GM23338 (cell line): ENCODE measurements at regions not wholly inside any gene's neighbourhood (a gene's known extent, or its start where the extent isn't known, plus 50 kb on each side); places are given as distances from the start of the nearest gene placed in this dataset.

Experiments
- CREB1 ChIP-seq: fragments of 250-450 bp; sonication (Bioruptor Pico); IDR thresholded peaks from 2 replicates; pipeline ENCODE4 v1.5.0; 2020; ENCODE audit warnings: low read depth, mild to moderate bottlenecking, moderate library complexity
- CTCF ChIP-seq, 2 experiments: fragments of 200-600 bp in 1 of 2; sonication (generic) in 1 of 2; conservative IDR thresholded peaks; 2 replicates each; pipeline versions ENCODE4 v1.5.1 to v1.6.1; 2016 to 2017; ENCODE audit warnings: antibody characterized with exemption in 2 of 2, low read depth in 2 of 2, mild to moderate bottlenecking in 2 of 2, moderate library complexity in 1 of 2
- JUNB ChIP-seq: IDR thresholded peaks from one replicate; pipeline ENCODE4 v1.6.1; 2016; ENCODE audit warnings: antibody characterized with exemption; ENCODE audit not compliant: unreplicated experiment
- REST ChIP-seq: IDR thresholded peaks from one replicate; pipeline ENCODE4 v1.6.1; 2018; ENCODE audit warnings: antibody characterized with exemption; ENCODE audit not compliant: unreplicated experiment

GRCh38 chr1:80624682-80625081 lies 1176.1 kb upstream of the ADGRL2 start:
- TF ChIP-seq CTCF (conservative IDR thresholded peaks at IDR 0.05; ENCODE audit: low read depth in 2 of 2) (no peak), CREB1 (CRISPR knock-in tag) (no peak), JUNB (no peak), REST (no peak)
